ENCODE measurements at regions not wholly inside any gene's neighbourhood (a gene's known extent, or its start where the extent isn't known, plus 50 kb on each side); places are given as distances from the start of the nearest gene placed in this dataset.

GRCh38 chr4:151894246-151894645 is 133.4 kb upstream of the GATB start:
- POLR2A ChIA-PET (ENCODE audit: partially characterized antibody), result no interaction called here
- CTCF ChIA-PET (ENCODE audit: partially characterized antibody), result no interaction called here

GRCh38 chr4:151888367-151888866 is 127.6 kb upstream of the GATB start:
- peaks cover 0 to 9% (median 5%) of the 10 kb centered on the region in 4 donors for H3K4me1 Mint-ChIP-seq
- CTCF ChIA-PET (ENCODE audit: partially characterized antibody), result no interaction called here
- H3K27me3 ChIP-seq (ENCODE audit: insufficient read depth, low read length), result no peaks in the 10 kb centered on the region
- no peak overlapping the region for H3K4me3 ChIP-seq (ENCODE audit: low read length in 2 of 2)
- POLR2A ChIA-PET (ENCODE audit: partially characterized antibody), result no interaction called here
- no peaks in the 10 kb centered on the region for H3K36me3 Mint-ChIP-seq
- no peaks in the 10 kb centered on the region for H3K36me3 ChIP-seq (ENCODE audit: insufficient read depth, low read length)
- no peaks in the 10 kb centered on the region for H3K27me3 Mint-ChIP-seq
- H3K9me3 ChIP-seq (ENCODE audit: control insufficient read depth in 1 of 2, low read length in 2 of 2), result no peaks in the 10 kb centered on the region
- H3K4me1 ChIP-seq (ENCODE audit: insufficient read depth, low read length), result no peaks in the 10 kb centered on the region
- peak in 1 of 5 donors; percentile 46 for DNase-seq
- intact Hi-C loops (cut with micrococcal nuclease), result no loop called here
- peaks cover 0 to 2% (median 0%) of the 10 kb centered on the region in 8 donors for H3K9me3 Mint-ChIP-seq
- no peak overlapping the region for H3K27ac ChIP-seq (ENCODE audit: low read depth, low read length)
- H3K27ac Mint-ChIP-seq, result peak overlapping the region in 2 of 7 donors; percentile 1 to 19
- H3K4me3 Mint-ChIP-seq, result peak overlapping the region in 2 of 8 donors; percentile 7 to 9

More at GRCh38 chr4:151894246-151894645, 133.4 kb upstream of the GATB start:
- H3K4me3 Mint-ChIP-seq, result no peak overlapping the region
- no peaks in the 10 kb centered on the region for H3K36me3 ChIP-seq (ENCODE audit: insufficient read depth, low read length)
- no peaks in the 10 kb centered on the region for H3K4me1 ChIP-seq (ENCODE audit: insufficient read depth, low read length)
- no peak overlapping the region for H3K4me3 ChIP-seq (ENCODE audit: low read length in 2 of 2)
- no peaks in the 10 kb centered on the region for H3K36me3 Mint-ChIP-seq
- no peaks in the 10 kb centered on the region for H3K27me3 Mint-ChIP-seq
- H3K9me3 ChIP-seq (ENCODE audit: control insufficient read depth in 1 of 2, low read length in 2 of 2), result no peaks in the 10 kb centered on the region
- DNase-seq, result no peak
- no peak overlapping the region for H3K27ac Mint-ChIP-seq
- peaks cover 0 to 4% (median 0%) of the 10 kb centered on the region in 8 donors for H3K9me3 Mint-ChIP-seq
- no peaks in the 10 kb centered on the region for H3K27me3 ChIP-seq (ENCODE audit: insufficient read depth, low read length)
- H3K27ac ChIP-seq (ENCODE audit: low read depth, low read length), result no peak overlapping the region
- intact Hi-C loops (cut with micrococcal nuclease), result no loop called here
- peaks cover 0 to 1% (median 0%) of the 10 kb centered on the region in 4 donors for H3K4me1 Mint-ChIP-seq

GRCh38 chr4:151887816-151888180 is 127.0 kb upstream of the GATB start:
- Histone ChIP-seq H3K4me1 (ENCODE audit: insufficient read depth, low read length) (peaks cover 4% of the 10 kb centered on the region), H3K9me3 (ENCODE audit: control insufficient read depth in 1 of 2, low read length in 2 of 2) (no peaks in the 10 kb centered on the region), H3K36me3 (ENCODE audit: insufficient read depth, low read length) (no peaks in the 10 kb centered on the region), H3K4me3 (ENCODE audit: low read length in 2 of 2) (no peak overlapping the region), H3K27me3 (ENCODE audit: insufficient read depth, low read length) (no peaks in the 10 kb centered on the region), H3K27ac (ENCODE audit: low read depth, low read length) (no peak overlapping the region)
- no peak overlapping the region for H3K27ac Mint-ChIP-seq
- no peaks in the 10 kb centered on the region for H3K36me3 Mint-ChIP-seq
- H3K4me3 Mint-ChIP-seq, result no peak overlapping the region
- intact Hi-C loops (cut with micrococcal nuclease), result no loop called here
- peaks cover 5 to 14% (median 7%) of the 10 kb centered on the region in 4 donors for H3K4me1 Mint-ChIP-seq
- H3K9me3 Mint-ChIP-seq, result peaks cover 0 to 2% (median 0%) of the 10 kb centered on the region in 8 donors
- ChIA-PET POLR2A (ENCODE audit: partially characterized antibody) (no interaction called here), CTCF (ENCODE audit: partially characterized antibody) (no interaction called here)
- no peaks in the 10 kb centered on the region for H3K27me3 Mint-ChIP-seq
- DNase-seq, result no peak

- Histone ChIP-seq H3K9me3 (ENCODE audit: control insufficient read depth in 1 of 2, low read length in 2 of 2) (no peaks in the 10 kb centered on the region), H3K27ac (ENCODE audit: low read depth, low read length) (no peak overlapping the region), H3K27me3 (ENCODE audit: insufficient read depth, low read length) (no peaks in the 10 kb centered on the region), H3K4me3 (ENCODE audit: low read length in 2 of 2) (no peak overlapping the region), H3K4me1 (ENCODE audit: insufficient read depth, low read length) (peaks cover 10% of the 10 kb centered on the region), H3K36me3 (ENCODE audit: insufficient read depth, low read length) (no peaks in the 10 kb centered on the region)
- no peaks in the 10 kb centered on the region for H3K27me3 Mint-ChIP-seq
- DNase-seq, result no peak
- ChIA-PET CTCF (ENCODE audit: partially characterized antibody) (no interaction called here), POLR2A (ENCODE audit: partially characterized antibody) (no interaction called here)
- H3K27ac Mint-ChIP-seq, result peak overlapping the region in 1 of 7 donors; percentile 24
- no peak overlapping the region for H3K4me3 Mint-ChIP-seq
- H3K36me3 Mint-ChIP-seq, result no peaks in the 10 kb centered on the region
- intact Hi-C loops (cut with micrococcal nuclease), result no loop called here
- H3K9me3 Mint-ChIP-seq, result peaks cover 0 to 2% (median 0%) of the 10 kb centered on the region in 8 donors
- H3K4me1 Mint-ChIP-seq, result peaks cover 9 to 19% (median 12%) of the 10 kb centered on the region in 4 donors
These were observed 126.4 kb upstream of the GATB start for GRCh38 chr4:151887031-151887815.

- DNase-seq, result no peak
- Histone ChIP-seq H3K36me3 (ENCODE audit: insufficient read depth, low read length) (no peaks in the 10 kb centered on the region), H3K4me1 (ENCODE audit: insufficient read depth, low read length) (peaks cover 19% of the 10 kb centered on the region), H3K27me3 (ENCODE audit: insufficient read depth, low read length) (no peaks in the 10 kb centered on the region), H3K27ac (ENCODE audit: low read depth, low read length) (no peak overlapping the region), H3K9me3 (ENCODE audit: control insufficient read depth in 1 of 2, low read length in 2 of 2) (no peaks in the 10 kb centered on the region), H3K4me3 (ENCODE audit: low read length in 2 of 2) (no peak overlapping the region)
- H3K4me3 Mint-ChIP-seq, result no peak overlapping the region
- H3K27ac Mint-ChIP-seq, result no peak overlapping the region
- ChIA-PET POLR2A (ENCODE audit: partially characterized antibody) (no interaction called here), CTCF (ENCODE audit: partially characterized antibody) (no interaction called here)
- intact Hi-C loops (cut with micrococcal nuclease), result no loop called here
- no peaks in the 10 kb centered on the region for H3K27me3 Mint-ChIP-seq
- no peaks in the 10 kb centered on the region for H3K36me3 Mint-ChIP-seq
- H3K4me1 Mint-ChIP-seq, result peaks cover 20 to 30% (median 27%) of the 10 kb centered on the region in 4 donors
- H3K9me3 Mint-ChIP-seq, result peaks cover 0 to 2% (median 0%) of the 10 kb centered on the region in 8 donors
These were observed 124.3 kb upstream of the GATB start for GRCh38 chr4:151885123-151885522.

- no peaks in the 10 kb centered on the region for H3K9me3 ChIP-seq (ENCODE audit: control insufficient read depth in 1 of 2, low read length in 2 of 2)
- Mint-ChIP-seq H3K27me3 (no peaks in the 10 kb centered on the region), H3K4me3 (no peak overlapping the region), H3K27ac (peak overlapping the region in 1 of 7 donors; percentile 54), H3K9me3 (peaks cover 0 to 2% (median 0%) of the 10 kb centered on the region in 8 donors), H3K36me3 (no peaks in the 10 kb centered on the region), H3K4me1 (peaks cover 20 to 30% (median 27%) of the 10 kb centered on the region in 4 donors)
- no peaks in the 10 kb centered on the region for H3K27me3 ChIP-seq (ENCODE audit: insufficient read depth, low read length)
- H3K4me1 ChIP-seq (ENCODE audit: insufficient read depth, low read length), result peaks cover 19% of the 10 kb centered on the region
- intact Hi-C loops (cut with micrococcal nuclease), result no loop called here
- CTCF ChIA-PET (ENCODE audit: partially characterized antibody), result no interaction called here
- no peak overlapping the region for H3K4me3 ChIP-seq (ENCODE audit: low read length in 2 of 2)
- no peak overlapping the region for H3K27ac ChIP-seq (ENCODE audit: low read depth, low read length)
- no peaks in the 10 kb centered on the region for H3K36me3 ChIP-seq (ENCODE audit: insufficient read depth, low read length)
- no peak for DNase-seq
- POLR2A ChIA-PET (ENCODE audit: partially characterized antibody), result no interaction called here
These were observed 122.9 kb upstream of the GATB start for GRCh38 chr4:151883747-151884146.

- peak in 1 of 5 donors; percentile 2 for DNase-seq
- H3K4me1 ChIP-seq (ENCODE audit: insufficient read depth, low read length), result peaks cover 19% of the 10 kb centered on the region
- H3K36me3 ChIP-seq (ENCODE audit: insufficient read depth, low read length), result no peaks in the 10 kb centered on the region
- peaks cover 0 to 2% (median 0%) of the 10 kb centered on the region in 8 donors for H3K9me3 Mint-ChIP-seq
- no peaks in the 10 kb centered on the region for H3K9me3 ChIP-seq (ENCODE audit: control insufficient read depth in 1 of 2, low read length in 2 of 2)
- intact Hi-C loops (cut with micrococcal nuclease), result no loop called here
- no peak overlapping the region for H3K27ac ChIP-seq (ENCODE audit: low read depth, low read length)
- peak overlapping the region; percentile 8 to 76 (median 68) for H3K4me3 Mint-ChIP-seq
- CTCF ChIA-PET (ENCODE audit: partially characterized antibody), result interaction anchor here (0.8 to 1.3 kb wide), 2 partner anchors 8 to 32 kb away, joined by 3 read pairs; no protein-coding TSS in a partner anchor
- no peaks in the 10 kb centered on the region for H3K27me3 ChIP-seq (ENCODE audit: insufficient read depth, low read length)
- H3K4me1 Mint-ChIP-seq, result peaks cover 18 to 24% (median 22%) of the 10 kb centered on the region in 4 donors
- H3K36me3 Mint-ChIP-seq, result no peaks in the 10 kb centered on the region
- peak overlapping the region; percentile 37 to 90 (median 80) for H3K27ac Mint-ChIP-seq
- H3K27me3 Mint-ChIP-seq, result no peaks in the 10 kb centered on the region
- no peak overlapping the region for H3K4me3 ChIP-seq (ENCODE audit: low read length in 2 of 2)
- POLR2A ChIA-PET (ENCODE audit: partially characterized antibody), result interaction anchor here (0.6 kb wide), 1 partner anchor 346 kb away, joined by 3 read pairs; no protein-coding TSS in a partner anchor
These were observed 121.4 kb upstream of the GATB start for GRCh38 chr4:151882072-151882803.

Data from CD4-positive, alpha-beta memory T cell (primary cell).